SH-SY5Y (cell line): ENCODE measurements at regions not wholly inside any gene's neighbourhood (a gene's known extent, or its start where the extent isn't known, plus 50 kb on each side); places are given as distances from the start of the nearest gene placed in this dataset.

ENCODE experiments used
- GATA2 ChIP-seq: IDR thresholded peaks from 2 replicates; pipeline ENCODE4 v1.6.1; 2011; ENCODE audit warnings: mild to moderate bottlenecking, low read depth, low read length
- GATA3 ChIP-seq: IDR thresholded peaks from 2 replicates; pipeline ENCODE4 v1.6.1; 2011; ENCODE audit warnings: low read depth, mild to moderate bottlenecking, low read length, moderate library complexity

DNA sequence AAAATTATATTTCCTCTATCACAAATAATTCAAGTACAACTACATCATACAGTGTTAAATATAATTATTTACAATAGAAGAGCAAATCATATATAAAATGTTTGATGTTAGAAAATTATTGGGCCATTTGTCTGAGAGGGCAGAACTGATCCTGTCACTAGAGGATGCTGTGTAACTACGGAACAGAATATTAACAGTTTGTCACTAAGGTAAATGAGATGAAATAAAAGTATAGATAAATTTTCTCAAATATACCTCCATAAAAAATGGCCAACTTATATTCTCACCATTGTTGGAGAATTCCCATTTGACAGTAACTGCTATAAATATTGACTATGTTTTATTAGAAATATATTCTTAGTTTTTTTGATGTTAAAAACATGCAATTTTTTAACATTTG, 1067.4 kb upstream of the DDX18 start:
- TF ChIP-seq GATA2 = no peak
- TF ChIP-seq GATA3 = no peak
